ENCODE measurements at regions not wholly inside any gene's neighbourhood (a gene's known extent, or its start where the extent isn't known, plus 50 kb on each side); places are given as distances from the start of the nearest gene placed in this dataset.
"Not testable (repeated sequence)": the region's sequence is repeated elsewhere in the genome, so short reads cannot be mapped to it uniquely, and the experiment has no call there.

DNA sequence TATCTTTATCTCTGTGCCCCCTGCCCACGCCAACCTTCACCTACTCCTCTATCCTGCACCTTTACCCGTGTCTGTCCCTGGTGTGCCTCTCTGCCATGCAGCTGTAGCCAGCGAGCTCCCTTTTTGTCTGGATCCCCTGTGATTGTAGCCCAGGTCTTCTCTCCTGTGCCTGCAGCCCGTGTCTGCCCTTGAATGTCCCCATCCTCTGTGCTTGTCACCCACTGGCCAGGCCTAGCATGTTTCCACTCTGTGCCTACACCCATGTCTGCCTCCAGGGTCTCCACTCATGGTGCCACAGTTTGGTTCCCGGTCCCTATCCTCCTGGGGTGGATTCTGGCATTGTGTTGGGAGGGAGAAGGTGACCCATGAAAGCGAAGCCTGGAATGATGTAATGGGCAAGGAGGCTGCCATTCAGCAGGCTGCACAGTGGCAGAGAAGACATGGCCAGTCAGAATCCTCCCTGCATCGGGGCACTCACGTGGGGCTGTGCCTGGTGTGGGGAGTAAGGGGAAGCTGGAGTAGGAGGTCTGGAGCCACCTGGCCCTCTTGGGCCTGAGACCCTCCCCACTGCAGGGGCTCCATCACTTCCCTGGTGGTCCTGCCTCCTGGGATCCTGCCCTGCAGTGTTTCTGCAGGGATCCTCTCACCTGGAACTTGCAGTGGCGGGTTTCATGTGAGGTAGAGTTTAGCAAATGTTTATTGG, 101.0 kb downstream of the GOSR1 start:
- not testable (repeated sequence) for DNase-seq

Measured in effector CD4-positive, alpha-beta T cell (primary cell).